Peyer's patch (tissue), 4 donors: ENCODE measurements at regions not wholly inside any gene's neighbourhood (a gene's known extent, or its start where the extent isn't known, plus 50 kb on each side); places are given as distances from the start of the nearest gene placed in this dataset.
"Not testable (repeated sequence)": the region's sequence is repeated elsewhere in the genome, so short reads cannot be mapped to it uniquely, and the experiment has no call there.

Experiments
- DNase-seq, 3 donors: peaks; one replicate each; pipeline ENCODE4 v3.0.0-alpha.2; 2017 to 2019
- H3K27ac ChIP-seq, 4 donors: fragments of 200-600 bp; sonication (generic); one replicate each; pipeline ENCODE4 v1.5.1; 2016 to 2019
- H3K27me3 ChIP-seq, 2 donors: fragments of 200-600 bp; sonication (generic); one replicate each; pipeline ENCODE4 v1.5.1; 2019
- H3K36me3 ChIP-seq, 3 donors: fragments of 200-600 bp; sonication (generic); one replicate each; pipeline ENCODE4 v1.5.1; 2016 to 2019
- H3K4me1 ChIP-seq, 4 donors: fragments of 200-600 bp; sonication (generic); one replicate each; pipeline ENCODE4 v1.5.1; 2016 to 2019
- H3K4me3 ChIP-seq, 4 donors: fragments of 200-600 bp; sonication (generic); 1 replicate in 3 of 4; 2 replicates in 1 of 4; pipeline ENCODE4 v1.5.1; 2016 to 2019; ENCODE audit warnings: mild to moderate bottlenecking in 1 of 4
- H3K9me3 ChIP-seq, 4 donors: fragments of 200-600 bp; sonication (generic); one replicate each; pipeline ENCODE4 v1.5.1; 2016 to 2019; ENCODE audit warnings: mild to moderate bottlenecking in 1 of 4
- small RNA-seq, 2 donors: library from RNA; depleted of rRNA; stranded (forward); fragments of <200 nt; gene quantifications; one replicate each; pipeline ENCODE3, GENCODE V24; 2016

- not testable (repeated sequence) for H3K4me3 ChIP-seq, H3K9me3 ChIP-seq, H3K27ac ChIP-seq, H3K27me3 ChIP-seq, H3K4me1 ChIP-seq, DNase-seq, H3K36me3 ChIP-seq
Measured at GRCh38 chr16:33768710-33769109, 309.3 kb downstream of the TP53TG3F start.

- not testable (repeated sequence) for H3K27me3 ChIP-seq, H3K9me3 ChIP-seq, DNase-seq, H3K36me3 ChIP-seq, H3K27ac ChIP-seq, H3K4me3 ChIP-seq, H3K4me1 ChIP-seq
Measured at GRCh38 chr16:33769180-33769846, 309.9 kb downstream of the TP53TG3F start.

GRCh38 chr16:33770478-33770877 is 311.1 kb downstream of the TP53TG3F start:
- H3K4me3 ChIP-seq, H3K27ac ChIP-seq, H3K27me3 ChIP-seq: not testable (repeated sequence)

DNA sequence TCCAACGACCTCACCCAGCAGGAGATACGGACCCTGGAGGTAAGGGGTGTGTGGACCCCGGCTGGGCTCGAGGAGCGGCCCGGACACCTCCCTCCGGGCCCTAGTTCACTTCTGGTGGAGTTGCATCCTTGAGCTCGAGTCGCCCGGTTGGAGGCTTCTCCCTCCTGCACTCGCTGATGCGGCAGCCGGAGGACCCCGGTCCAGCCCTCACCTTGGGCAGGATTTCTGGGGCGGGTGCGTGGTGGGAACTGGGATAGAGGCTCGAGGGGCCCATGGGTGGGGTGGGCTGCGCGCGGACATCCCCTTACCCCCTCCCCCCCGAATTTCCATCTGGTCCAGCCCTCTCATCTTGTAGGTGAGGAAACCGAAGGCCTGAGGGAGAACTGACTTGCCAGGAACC is 311.8 kb downstream of the TP53TG3F start:
- not testable (repeated sequence) for H3K4me3 ChIP-seq, H3K27me3 ChIP-seq, H3K9me3 ChIP-seq, DNase-seq, H3K4me1 ChIP-seq, H3K36me3 ChIP-seq, H3K27ac ChIP-seq

More at GRCh38 chr16:33770478-33770877, 311.1 kb downstream of the TP53TG3F start:
- H3K4me1 ChIP-seq, H3K9me3 ChIP-seq, H3K36me3 ChIP-seq, DNase-seq: not testable (repeated sequence)

DNA sequence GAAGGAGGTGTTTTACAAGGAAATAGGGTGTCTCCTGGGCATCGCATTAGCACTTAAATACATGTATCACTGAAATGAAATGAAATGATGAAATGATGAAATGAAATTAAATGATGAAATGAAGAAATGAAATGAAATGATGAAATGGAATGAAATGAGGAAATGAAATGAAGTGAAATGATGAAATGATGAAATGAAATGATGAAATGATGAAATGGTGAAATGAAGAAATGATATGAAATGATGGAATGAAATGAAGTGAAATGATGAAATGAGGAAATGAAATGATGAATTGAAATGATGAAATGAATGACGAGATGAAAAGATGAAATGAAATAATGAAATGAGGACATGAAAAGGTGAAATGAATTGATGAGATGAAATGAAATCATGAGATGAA is 314.6 kb downstream of the TP53TG3F start:
- not testable (repeated sequence) for H3K4me3 ChIP-seq, DNase-seq, H3K9me3 ChIP-seq, H3K4me1 ChIP-seq, H3K36me3 ChIP-seq, H3K27ac ChIP-seq, H3K27me3 ChIP-seq

DNA sequence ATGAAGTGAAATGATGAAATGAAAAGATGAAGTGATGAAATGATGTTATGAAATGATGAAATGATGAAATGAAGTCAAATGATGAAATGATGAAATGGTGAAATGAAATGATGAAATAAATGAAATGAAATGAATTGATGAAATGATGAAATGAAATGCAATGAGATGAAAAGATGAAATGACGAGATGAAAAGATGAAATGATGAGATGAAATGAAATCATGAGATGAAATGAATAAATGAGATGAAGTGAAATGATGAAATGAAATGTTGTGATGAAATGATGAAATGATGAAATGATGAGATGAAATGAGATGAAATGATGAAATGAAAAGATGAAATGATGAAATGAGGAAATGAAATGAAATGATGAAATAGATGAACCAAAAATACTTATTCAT is 315.3 kb downstream of the TP53TG3F start:
- not testable (repeated sequence) for H3K4me3 ChIP-seq, H3K27ac ChIP-seq, DNase-seq, H3K27me3 ChIP-seq, H3K9me3 ChIP-seq, H3K36me3 ChIP-seq, H3K4me1 ChIP-seq

DNA sequence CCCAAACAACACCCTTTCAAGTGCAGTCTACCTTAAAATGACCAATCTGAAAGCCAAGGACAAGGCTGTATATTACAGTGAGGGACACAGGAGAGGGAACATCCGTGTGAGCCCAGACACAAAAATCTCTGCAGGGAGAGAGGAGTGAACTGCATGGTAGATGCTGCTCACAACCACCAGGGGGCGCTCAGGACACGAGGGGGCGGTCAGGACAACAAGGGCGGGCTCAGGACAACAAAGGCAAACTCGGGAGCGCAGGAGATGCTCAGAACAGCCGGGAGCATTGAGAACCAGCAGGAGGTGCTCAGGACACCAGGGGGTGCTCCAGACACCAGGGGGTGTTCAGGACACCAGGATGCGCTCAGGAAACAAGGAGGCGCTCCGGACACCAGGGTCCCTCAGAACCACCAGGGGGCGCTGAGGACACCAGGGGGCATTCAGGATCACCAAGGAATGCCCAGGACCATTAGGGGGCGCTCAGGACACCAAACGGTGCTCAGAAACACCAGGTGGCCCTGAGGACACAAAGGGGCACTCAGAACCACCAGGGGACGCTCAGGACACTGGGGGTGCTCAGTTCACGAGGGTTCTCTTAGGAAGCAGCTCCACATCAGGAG is 357.0 kb downstream of the TP53TG3F start:
- not testable (repeated sequence) for H3K36me3 ChIP-seq, H3K27ac ChIP-seq, DNase-seq, H3K27me3 ChIP-seq, H3K9me3 ChIP-seq, H3K4me3 ChIP-seq, H3K4me1 ChIP-seq

DNA sequence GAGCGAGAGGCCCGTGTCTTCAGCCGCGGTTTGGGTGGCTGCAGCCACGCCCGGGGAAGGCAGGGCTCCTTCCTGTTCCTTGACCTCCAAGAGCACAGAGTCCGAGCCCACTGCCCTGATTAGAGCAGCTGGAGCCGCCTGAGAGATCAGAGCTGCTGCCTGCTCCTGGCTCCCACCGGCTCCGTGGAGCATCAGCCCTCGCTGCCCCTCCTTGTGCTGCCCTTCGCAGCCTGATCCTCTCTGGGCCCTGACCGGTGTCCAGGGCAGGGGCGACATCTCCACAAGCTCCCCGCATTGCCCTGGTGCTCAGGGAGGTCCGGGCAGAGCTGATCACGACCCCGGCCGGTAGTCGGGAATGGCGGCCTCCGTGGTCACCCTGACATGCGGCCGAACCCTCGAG is 365.3 kb downstream of the TP53TG3F start:
- not testable (repeated sequence) for H3K4me1 ChIP-seq, H3K36me3 ChIP-seq, H3K27ac ChIP-seq, H3K9me3 ChIP-seq, H3K27me3 ChIP-seq, DNase-seq, H3K4me3 ChIP-seq

DNA sequence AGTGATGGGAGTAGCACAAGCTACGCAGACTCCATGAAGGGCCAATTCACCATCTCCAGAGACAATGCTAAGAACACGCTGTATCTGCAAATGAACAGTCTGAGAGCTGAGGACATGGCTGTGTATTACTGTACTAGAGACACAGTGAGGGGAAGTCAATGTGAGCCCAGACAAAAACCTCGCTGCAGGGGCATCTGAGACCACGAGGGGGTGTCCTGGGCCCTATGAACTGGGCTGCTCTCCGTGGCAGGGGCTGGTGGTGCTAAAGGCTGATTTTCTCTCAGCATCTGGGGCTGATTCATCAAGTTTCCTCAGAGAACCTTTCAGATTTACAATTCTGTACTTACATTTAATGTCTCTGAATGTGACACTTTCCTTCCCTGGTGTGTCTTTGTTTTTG is 368.1 kb downstream of the TP53TG3F start:
- H3K9me3 ChIP-seq, H3K36me3 ChIP-seq, H3K27me3 ChIP-seq, DNase-seq, H3K27ac ChIP-seq, H3K4me3 ChIP-seq, H3K4me1 ChIP-seq: not testable (repeated sequence)

GRCh38 chr16:33839157-33839556 is 379.7 kb downstream of the TP53TG3F start:
- DNase-seq, H3K4me1 ChIP-seq, H3K27ac ChIP-seq, H3K36me3 ChIP-seq, H3K4me3 ChIP-seq, H3K9me3 ChIP-seq, H3K27me3 ChIP-seq: not testable (repeated sequence)

DNA sequence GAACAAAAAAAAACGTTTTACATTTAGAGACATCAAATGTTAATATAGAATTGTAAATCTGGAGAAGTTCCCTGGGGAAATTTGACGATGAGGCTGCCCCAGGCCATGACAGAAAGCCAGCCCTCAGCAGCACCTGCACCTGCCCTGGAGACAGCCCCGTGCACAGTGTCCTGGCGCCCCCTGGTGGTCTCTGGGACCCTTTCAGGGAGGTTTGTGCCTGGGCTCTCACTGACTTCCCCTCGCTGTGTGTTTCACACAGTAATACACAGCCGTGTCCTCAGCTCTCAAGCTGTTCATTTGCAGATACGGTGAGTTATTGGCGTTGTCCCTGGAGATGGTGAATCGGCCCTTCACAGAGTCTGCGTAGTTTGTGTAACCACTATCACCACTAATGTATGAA is 385.1 kb downstream of the TP53TG3F start:
- H3K9me3 ChIP-seq, H3K27me3 ChIP-seq, H3K4me3 ChIP-seq, H3K27ac ChIP-seq, H3K36me3 ChIP-seq, H3K4me1 ChIP-seq: not testable (repeated sequence)
- peak in 2 of 3 donors; percentile 19 to 54 for DNase-seq

Small RNA genes lying in the stretch of these regions (small RNA-seq; reads per million reads assigned to genes)
- 0 reads per million in 2 donors for gene AC136428.2
- gene ENPP7P13, result 0 reads per million in 2 donors
